Thyroid gland (tissue), 4 donors: ENCODE measurements at regions not wholly inside any gene's neighbourhood (a gene's known extent, or its start where the extent isn't known, plus 50 kb on each side); places are given as distances from the start of the nearest gene placed in this dataset.
A peak's percentile ranks its signal among the peaks of the same experiment; 100 is the strongest.

ENCODE experiments used
- DNase-seq, 2 donors: peaks; one replicate each; pipeline ENCODE4 v3.0.0-alpha.2; 2019
- H3K27ac ChIP-seq, 3 donors: fragments of 200-600 bp; sonication (generic); 1 replicate in 2 of 3; 2 replicates in 1 of 3; pipeline ENCODE4 v1.5.1; 2016 to 2019; ENCODE audit warnings: mild to moderate bottlenecking in 1 of 3, moderate library complexity in 1 of 3
- H3K27me3 ChIP-seq: fragments of 200-600 bp; sonication (generic); one replicate; pipeline ENCODE4 v1.5.1; 2019
- H3K36me3 ChIP-seq, 2 donors: fragments of 200-600 bp; sonication (generic); one replicate each; pipeline ENCODE4 v1.5.1; 2016 to 2019
- H3K4me1 ChIP-seq, 2 donors: fragments of 200-600 bp; sonication (generic); one replicate each; pipeline ENCODE4 v1.5.1; 2017 to 2019
- H3K4me3 ChIP-seq, 3 donors: fragments of 200-600 bp; sonication (generic); replicated peaks in 1 of 3; 1 replicate in 2 of 3; 2 replicates in 1 of 3; pipeline ENCODE4 v1.5.1; 2016; ENCODE audit warnings: mild to moderate bottlenecking in 1 of 3
- H3K9me3 ChIP-seq: fragments of 200-600 bp; sonication (generic); one replicate; pipeline ENCODE4 v1.5.1; 2017
- POLR2A ChIP-seq, 2 donors: fragments of 450-650 bp; IDR thresholded peaks; one replicate each; pipeline ENCODE4 v1.6.1; 2017; ENCODE audit warnings: antibody characterized with exemption in 2 of 2, mild to moderate bottlenecking in 2 of 2, moderate library complexity in 1 of 2
- WGBS, 2 donors: methylation state at CpG; one replicate each; pipeline ENCODE4 v1.1.5; 2017; 5-methylcytosine and 5-hydroxymethylcytosine counted together
- intact Hi-C: fragments of 100-400 bp; cut with DNase I; formaldehyde crosslinking; loops from one replicate; pipeline ENCODE4 v1.15.1; 2023
- TF ChIP-seq, protein P1 (sequence below), 6 experiments: fragments of 200-600 bp in 3 of 6; fragments of 450-650 bp in 3 of 6; sonication (generic) in 3 of 6; IDR thresholded peaks; one replicate each; pipeline ENCODE4 v1.5.1; 2016 to 2019; ENCODE audit warnings: antibody characterized with exemption in 6 of 6, mild to moderate bottlenecking in 2 of 6, inconsistent platforms in 1 of 6, moderate library complexity in 1 of 6

DNA sequence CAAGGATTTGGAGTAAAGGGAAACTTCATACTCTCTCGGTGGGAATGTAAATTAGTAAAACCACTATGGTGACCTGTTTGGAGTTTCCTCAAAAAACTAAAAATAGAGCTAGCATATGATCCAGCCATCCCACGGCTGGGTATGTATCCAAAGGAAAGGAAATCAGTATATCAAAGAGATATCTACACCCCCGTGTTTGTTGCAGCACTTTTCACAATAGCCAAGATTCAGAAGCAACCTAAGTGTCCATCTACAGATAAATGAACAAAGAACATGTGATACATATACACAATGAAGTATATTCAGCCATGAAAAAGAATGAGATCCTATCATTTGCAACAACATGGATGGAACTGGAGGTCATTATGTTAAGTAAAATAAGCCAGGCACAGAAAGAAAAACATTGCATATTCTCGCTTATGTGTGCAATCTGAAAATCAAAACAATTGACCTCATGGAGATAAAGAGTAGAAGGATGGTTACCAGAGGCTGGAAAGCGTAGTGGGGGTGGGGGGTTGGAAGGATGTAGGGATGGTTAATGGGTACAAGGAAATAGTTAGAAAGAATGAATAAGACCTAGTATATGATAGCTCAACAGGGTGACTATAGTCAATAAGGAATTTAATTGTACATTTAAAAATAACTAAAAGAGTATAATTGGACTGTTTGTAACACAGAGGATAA lies 468.0 kb downstream of the BCAT1 start:
- WGBS, 2 donors = 81% methylated on average over 5 of the region's 5 CpGs
- H3K27ac ChIP-seq = no peak overlapping the region
- no peak for TF ChIP-seq POLR2A (IDR thresholded peaks at IDR 0.05)
- TF ChIP-seq, protein P1, sequence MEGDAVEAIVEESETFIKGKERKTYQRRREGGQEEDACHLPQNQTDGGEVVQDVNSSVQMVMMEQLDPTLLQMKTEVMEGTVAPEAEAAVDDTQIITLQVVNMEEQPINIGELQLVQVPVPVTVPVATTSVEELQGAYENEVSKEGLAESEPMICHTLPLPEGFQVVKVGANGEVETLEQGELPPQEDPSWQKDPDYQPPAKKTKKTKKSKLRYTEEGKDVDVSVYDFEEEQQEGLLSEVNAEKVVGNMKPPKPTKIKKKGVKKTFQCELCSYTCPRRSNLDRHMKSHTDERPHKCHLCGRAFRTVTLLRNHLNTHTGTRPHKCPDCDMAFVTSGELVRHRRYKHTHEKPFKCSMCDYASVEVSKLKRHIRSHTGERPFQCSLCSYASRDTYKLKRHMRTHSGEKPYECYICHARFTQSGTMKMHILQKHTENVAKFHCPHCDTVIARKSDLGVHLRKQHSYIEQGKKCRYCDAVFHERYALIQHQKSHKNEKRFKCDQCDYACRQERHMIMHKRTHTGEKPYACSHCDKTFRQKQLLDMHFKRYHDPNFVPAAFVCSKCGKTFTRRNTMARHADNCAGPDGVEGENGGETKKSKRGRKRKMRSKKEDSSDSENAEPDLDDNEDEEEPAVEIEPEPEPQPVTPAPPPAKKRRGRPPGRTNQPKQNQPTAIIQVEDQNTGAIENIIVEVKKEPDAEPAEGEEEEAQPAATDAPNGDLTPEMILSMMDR (IDR thresholded peaks at IDR 0.05) = no peak
- no peaks in the 10 kb centered on the region for H3K27me3 ChIP-seq
- no peak overlapping the region for H3K4me3 ChIP-seq
- peaks cover 0 to 6% of the 10 kb centered on the region in 2 donors for H3K4me1 ChIP-seq
- H3K9me3 ChIP-seq = no peaks in the 10 kb centered on the region
- no peak for DNase-seq
- H3K36me3 ChIP-seq = no peaks in the 10 kb centered on the region
- intact Hi-C loops = no loop called here

DNA sequence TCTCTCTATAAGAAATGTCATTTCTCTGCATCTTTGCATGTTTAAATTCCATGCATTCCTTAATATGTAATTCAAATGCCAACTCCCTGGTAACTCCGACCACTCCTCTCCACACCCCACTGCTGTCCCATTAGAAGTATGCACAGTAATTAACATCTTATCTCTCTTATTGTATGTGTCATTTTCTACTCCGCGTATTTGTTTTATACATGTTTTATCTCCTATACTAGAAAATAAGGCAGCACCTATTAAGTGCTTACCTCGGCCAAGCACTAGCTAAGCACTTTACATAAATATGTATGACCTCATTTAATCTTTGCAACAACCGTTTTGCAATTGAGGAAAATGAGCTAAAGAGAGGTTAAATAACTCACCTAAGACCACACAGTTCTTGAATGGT lies 469.8 kb downstream of the BCAT1 start:
- WGBS, 2 donors = 89 to 94% methylated on average over 5 of the region's 5 CpGs
- Histone ChIP-seq H3K27me3 (no peaks in the 10 kb centered on the region), H3K4me3 (no peak overlapping the region), H3K4me1 (peaks cover 0 to 6% of the 10 kb centered on the region in 2 donors), H3K27ac (no peak overlapping the region), H3K36me3 (no peaks in the 10 kb centered on the region), H3K9me3 (no peaks in the 10 kb centered on the region)
- TF ChIP-seq POLR2A (IDR thresholded peaks at IDR 0.05) = no peak
- TF ChIP-seq, protein P1 (IDR thresholded peaks at IDR 0.05) = no peak
- intact Hi-C loops = no loop called here
- no peak for DNase-seq

DNA sequence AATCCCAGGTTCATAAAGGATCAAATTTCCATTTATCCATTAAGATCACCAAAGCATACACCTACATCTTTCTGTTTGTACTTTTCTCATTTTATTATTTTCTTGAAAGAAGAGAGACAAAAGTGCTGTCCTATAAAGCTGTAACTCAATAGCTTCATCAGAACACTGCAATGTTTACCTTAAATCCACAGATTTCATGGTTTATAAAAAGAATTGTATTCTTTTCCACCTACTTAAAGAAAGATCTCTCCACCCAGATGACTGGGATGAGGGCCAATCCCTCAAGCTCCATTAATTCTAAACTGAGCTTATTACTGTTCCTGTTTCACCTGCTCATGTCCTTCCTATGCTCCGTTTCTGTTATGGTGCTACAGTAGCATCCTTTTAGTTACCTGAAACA lies 470.6 kb downstream of the BCAT1 start:
- peak in 1 of 2 donors; percentile 2 for DNase-seq
- H3K27me3 ChIP-seq = no peaks in the 10 kb centered on the region
- TF ChIP-seq, protein P1 (IDR thresholded peaks at IDR 0.05) = no peak
- TF ChIP-seq POLR2A (IDR thresholded peaks at IDR 0.05) = no peak
- intact Hi-C loops = no loop called here
- no peaks in the 10 kb centered on the region for H3K36me3 ChIP-seq
- H3K4me1 ChIP-seq = peaks cover 0 to 6% of the 10 kb centered on the region in 2 donors
- no peak overlapping the region for H3K27ac ChIP-seq
- 30 to 44% methylated on average over 1 of the region's 1 CpG for WGBS, 2 donors
- H3K4me3 ChIP-seq = no peak overlapping the region
- H3K9me3 ChIP-seq = no peaks in the 10 kb centered on the region

DNA sequence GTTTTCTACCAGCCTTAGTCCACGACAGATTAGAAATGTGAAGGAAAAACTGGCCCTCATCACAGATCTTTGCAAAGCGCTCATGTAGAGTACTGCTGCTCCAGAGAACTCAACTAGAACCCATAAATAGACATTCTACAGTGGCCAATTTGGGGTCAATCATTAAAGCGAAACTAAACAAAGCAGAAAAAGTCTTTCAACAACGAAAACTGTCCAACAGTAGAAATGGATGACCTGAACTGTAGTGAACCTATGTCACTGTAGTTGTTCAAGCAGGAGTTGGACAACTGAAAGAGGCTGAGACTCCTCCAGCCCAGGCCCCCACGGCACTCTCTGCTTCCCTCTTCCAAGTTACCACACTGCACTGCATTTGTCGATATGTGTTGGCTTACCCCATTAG lies 472.6 kb downstream of the BCAT1 start:
- DNase-seq = no peak
- H3K36me3 ChIP-seq = no peaks in the 10 kb centered on the region
- H3K4me3 ChIP-seq = no peak overlapping the region
- H3K9me3 ChIP-seq = no peaks in the 10 kb centered on the region
- TF ChIP-seq, protein P1 (IDR thresholded peaks at IDR 0.05) = no peak
- no peak for TF ChIP-seq POLR2A (IDR thresholded peaks at IDR 0.05)
- H3K27ac ChIP-seq = no peak overlapping the region
- WGBS, 2 donors = 92% methylated on average over 6 of the region's 6 CpGs
- intact Hi-C loops = no loop called here
- H3K4me1 ChIP-seq = peaks cover 0 to 6% of the 10 kb centered on the region in 2 donors
- H3K27me3 ChIP-seq = no peaks in the 10 kb centered on the region

DNA sequence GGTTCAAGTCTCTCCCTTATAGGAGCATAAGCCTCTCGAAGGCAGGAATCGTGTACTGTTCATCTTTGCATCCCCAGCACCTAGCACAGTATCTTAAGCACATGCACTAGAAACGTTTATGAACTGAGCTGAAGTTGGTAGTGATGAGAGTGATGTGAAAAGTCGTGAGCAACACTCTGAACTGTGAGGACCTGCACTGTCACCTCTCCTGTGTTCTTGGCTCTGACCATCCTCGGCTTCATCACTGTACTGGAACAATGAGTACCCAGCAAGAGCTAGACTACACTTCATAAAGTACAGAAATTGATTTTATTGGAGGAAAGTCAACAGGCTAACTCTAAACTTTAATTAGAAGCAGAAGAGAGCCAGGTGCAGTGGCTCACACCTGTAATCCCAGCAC lies 473.6 kb downstream of the BCAT1 start:
- Histone ChIP-seq H3K4me1 (peaks cover 0 to 6% of the 10 kb centered on the region in 2 donors), H3K27me3 (no peaks in the 10 kb centered on the region), H3K9me3 (no peaks in the 10 kb centered on the region), H3K36me3 (no peaks in the 10 kb centered on the region), H3K27ac (no peak overlapping the region), H3K4me3 (no peak overlapping the region)
- TF ChIP-seq, protein P1 (IDR thresholded peaks at IDR 0.05) = no peak
- no peak for TF ChIP-seq POLR2A (IDR thresholded peaks at IDR 0.05)
- DNase-seq = no peak
- WGBS, 2 donors = 85 to 91% methylated on average over 5 of the region's 5 CpGs
- intact Hi-C loops = no loop called here
